ENCODE measurements at regions not wholly inside any gene's neighbourhood (a gene's known extent, or its start where the extent isn't known, plus 50 kb on each side); places are given as distances from the start of the nearest gene placed in this dataset.

GRCh38 chr10:64081947-64082482 is 560.8 kb downstream of the REEP3 start:
- H3K4me2 ChIP-seq (ENCODE audit: low read length): no peak overlapping the region
- no peak for TF ChIP-seq EZH2phosphoT487 (IDR thresholded peaks at IDR 0.05; ENCODE audit: low read depth)
- TF ChIP-seq CTCF (IDR thresholded peaks at IDR 0.05; ENCODE audit: low read depth, low read length): no peak
- no peak overlapping the region for H3K27ac ChIP-seq (ENCODE audit: low read length)
- H3K79me2 ChIP-seq (ENCODE audit: low read length): no peaks in the 10 kb centered on the region
- no peak overlapping the region for H3K4me3 ChIP-seq (ENCODE audit: low read length)
- no peak overlapping the region for H2AFZ ChIP-seq (ENCODE audit: low read depth, low read length)
- H3K4me1 ChIP-seq (ENCODE audit: low read length): no peaks in the 10 kb centered on the region
- no peaks in the 10 kb centered on the region for H4K20me1 ChIP-seq (ENCODE audit: insufficient read depth, low read length)
- no peaks in the 10 kb centered on the region for H3K36me3 ChIP-seq (replicated peaks; ENCODE audit: low read depth, low read length)
- no peaks in the 10 kb centered on the region for H3K27me3 ChIP-seq (ENCODE audit: low read depth, low read length)
- no peaks in the 10 kb centered on the region for H3K9me3 ChIP-seq (ENCODE audit: insufficient read depth, low read length)
- H3K9ac ChIP-seq (ENCODE audit: low read length): no peak overlapping the region

DNA sequence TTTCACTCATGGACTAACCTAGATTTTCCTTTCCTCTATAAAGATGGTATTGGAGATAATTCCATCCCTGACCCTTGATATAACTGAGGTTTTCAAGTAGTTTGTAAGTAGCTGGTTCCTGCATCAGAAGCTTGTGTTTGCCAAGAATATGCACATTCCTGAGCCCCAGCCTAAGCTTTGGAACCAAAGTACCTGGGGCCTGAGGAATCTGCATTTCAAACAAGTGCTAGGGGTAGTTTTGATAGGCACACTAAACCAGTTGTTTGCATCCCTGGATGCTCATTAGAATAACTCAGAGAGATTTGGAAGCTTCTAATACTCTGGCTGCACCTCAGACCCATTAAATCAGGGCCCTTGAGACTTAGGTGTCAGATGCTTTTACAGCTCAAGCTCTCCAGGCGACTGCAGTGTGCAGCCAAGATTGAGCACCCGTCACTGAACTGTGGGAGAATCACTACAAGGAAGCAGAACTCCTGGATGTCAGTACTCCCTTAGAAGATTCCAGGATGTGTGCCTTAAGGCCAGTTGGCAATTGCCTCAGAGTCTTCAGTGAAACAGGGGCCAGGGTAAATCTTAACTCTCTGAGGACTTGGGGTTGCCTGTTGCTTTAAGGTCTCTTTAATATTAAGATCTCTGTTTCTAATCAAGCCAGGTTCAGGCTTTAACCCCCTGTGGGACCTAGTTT is 565.0 kb downstream of the REEP3 start:
- H3K27me3 ChIP-seq (ENCODE audit: low read depth, low read length): no peaks in the 10 kb centered on the region

DNA sequence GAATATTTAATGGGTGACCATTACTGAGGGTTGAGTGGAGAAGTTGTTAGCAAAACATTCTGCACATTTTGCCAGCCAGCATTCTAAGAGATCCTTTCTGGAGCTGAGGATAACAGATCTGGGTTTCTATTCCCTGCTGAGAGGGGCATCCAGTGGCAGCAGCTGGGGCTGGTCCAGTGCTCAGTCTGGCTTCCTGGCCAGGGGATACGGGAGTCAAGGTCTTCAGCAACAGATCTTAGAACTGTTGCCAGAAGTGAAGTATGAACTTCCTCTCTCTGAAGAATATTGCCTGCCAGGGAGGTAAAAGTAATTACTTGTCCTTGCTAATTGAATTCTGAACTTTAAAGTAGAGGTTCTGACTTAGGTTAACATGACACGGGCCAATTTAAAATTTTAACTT is 568.4 kb downstream of the REEP3 start:
- no peak for TF ChIP-seq EZH2phosphoT487 (IDR thresholded peaks at IDR 0.05; ENCODE audit: low read depth)
- no peak for TF ChIP-seq CTCF (IDR thresholded peaks at IDR 0.05; ENCODE audit: low read depth, low read length)
- Histone ChIP-seq H2AFZ (ENCODE audit: low read depth, low read length) (no peak overlapping the region), H4K20me1 (ENCODE audit: insufficient read depth, low read length) (no peaks in the 10 kb centered on the region), H3K4me2 (ENCODE audit: low read length) (no peak overlapping the region), H3K9me3 (ENCODE audit: insufficient read depth, low read length) (no peaks in the 10 kb centered on the region), H3K27me3 (ENCODE audit: low read depth, low read length) (no peaks in the 10 kb centered on the region), H3K9ac (ENCODE audit: low read length) (no peak overlapping the region), H3K36me3 (replicated peaks; ENCODE audit: low read depth, low read length) (no peaks in the 10 kb centered on the region), H3K27ac (ENCODE audit: low read length) (no peak overlapping the region), H3K4me1 (ENCODE audit: low read length) (no peaks in the 10 kb centered on the region; the same call in 1 of the 2 replicates), H3K4me3 (ENCODE audit: low read length) (no peak overlapping the region), H3K79me2 (ENCODE audit: low read length) (no peaks in the 10 kb centered on the region)

More for the DNA sequence above, 565.0 kb downstream of the REEP3 start:
- Histone ChIP-seq H2AFZ (ENCODE audit: low read depth, low read length) (no peak overlapping the region), H3K9me3 (ENCODE audit: insufficient read depth, low read length) (no peaks in the 10 kb centered on the region), H3K4me2 (ENCODE audit: low read length) (no peak overlapping the region), H3K36me3 (replicated peaks; ENCODE audit: low read depth, low read length) (no peaks in the 10 kb centered on the region), H3K4me3 (ENCODE audit: low read length) (no peak overlapping the region), H3K4me1 (ENCODE audit: low read length) (no peaks in the 10 kb centered on the region), H3K79me2 (ENCODE audit: low read length) (no peaks in the 10 kb centered on the region), H4K20me1 (ENCODE audit: insufficient read depth, low read length) (no peaks in the 10 kb centered on the region), H3K9ac (ENCODE audit: low read length) (no peak overlapping the region), H3K27ac (ENCODE audit: low read length) (no peak overlapping the region)
- no peak for TF ChIP-seq CTCF (IDR thresholded peaks at IDR 0.05; ENCODE audit: low read depth, low read length)

- Histone ChIP-seq H2AFZ (ENCODE audit: low read depth, low read length) (no peak overlapping the region), H3K79me2 (ENCODE audit: low read length) (no peaks in the 10 kb centered on the region), H3K27me3 (ENCODE audit: low read depth, low read length) (no peaks in the 10 kb centered on the region), H3K4me3 (ENCODE audit: low read length) (no peak overlapping the region), H3K9ac (ENCODE audit: low read length) (no peak overlapping the region), H3K36me3 (replicated peaks; ENCODE audit: low read depth, low read length) (no peaks in the 10 kb centered on the region), H3K9me3 (ENCODE audit: insufficient read depth, low read length) (no peaks in the 10 kb centered on the region), H3K27ac (ENCODE audit: low read length) (no peak overlapping the region), H4K20me1 (ENCODE audit: insufficient read depth, low read length) (no peaks in the 10 kb centered on the region), H3K4me2 (ENCODE audit: low read length) (no peak overlapping the region), H3K4me1 (ENCODE audit: low read length) (no peaks in the 10 kb centered on the region; the same call in 1 of the 2 replicates)
- TF ChIP-seq CTCF (IDR thresholded peaks at IDR 0.05; ENCODE audit: low read depth, low read length) (no peak), EZH2phosphoT487 (IDR thresholded peaks at IDR 0.05; ENCODE audit: low read depth) (no peak)
Measured at GRCh38 chr10:64090865-64091264, 569.7 kb downstream of the REEP3 start.
